NB4 (cell line): ENCODE measurements at regions not wholly inside any gene's neighbourhood (a gene's known extent, or its start where the extent isn't known, plus 50 kb on each side); places are given as distances from the start of the nearest gene placed in this dataset.

ENCODE experiments used
- CTCF ChIP-seq: IDR thresholded peaks from one replicate; pipeline ENCODE4 v1.5.1; 2012; ENCODE audit warnings: low read depth, low read length
- MAX ChIP-seq: IDR thresholded peaks from 2 replicates; pipeline ENCODE4 v1.6.1; 2011; ENCODE audit warnings: low read depth, low read length
- MYC ChIP-seq: IDR thresholded peaks from 2 replicates; pipeline ENCODE4 v1.6.1; 2011; ENCODE audit warnings: low read depth, low read length
- POLR2A ChIP-seq: IDR thresholded peaks from 2 replicates; pipeline ENCODE4 v1.6.1; 2011; ENCODE audit warnings: mild to moderate bottlenecking; ENCODE audit not compliant: insufficient read length; ENCODE audit errors: extremely low read depth

GRCh38 chr1:22386774-22387173 is 64.9 kb upstream of the ZBTB40 start:
- TF ChIP-seq POLR2A (no peak), CTCF (no peak), MAX (no peak), MYC (no peak)
